ENCODE measurements at regions not wholly inside any gene's neighbourhood (a gene's known extent, or its start where the extent isn't known, plus 50 kb on each side); places are given as distances from the start of the nearest gene placed in this dataset.
A peak's percentile ranks its signal among the peaks of the same experiment; 100 is the strongest.

- intact Hi-C loops (cut with micrococcal nuclease; ENCODE audit: unreplicated experiment), result loop anchor here (1.0 kb wide), 1 partner anchor 200 kb away; no protein-coding TSS in a partner anchor
- Mint-ChIP-seq H3K9me3 (ENCODE audit: unreplicated experiment) (no peaks in the 10 kb centered on the region), H3K4me1 (ENCODE audit: low read depth, unreplicated experiment) (no peaks in the 10 kb centered on the region), H3K27ac (ENCODE audit: unreplicated experiment) (no peak overlapping the region), H3K36me3 (ENCODE audit: insufficient read depth, unreplicated experiment) (no peaks in the 10 kb centered on the region), H3K4me3 (ENCODE audit: unreplicated experiment) (no peak overlapping the region), H3K27me3 (ENCODE audit: insufficient read depth, unreplicated experiment) (no peaks in the 10 kb centered on the region)
- DNase-seq, result no peak
- Histone ChIP-seq H3K4me1 (no peaks in the 10 kb centered on the region), H3K27me3 (replicated peaks; ENCODE audit: control insufficient read depth, insufficient read depth, low read length) (no peaks in the 10 kb centered on the region), H3K4me3 (ENCODE audit: low read depth, low read length) (no peak overlapping the region), H3K36me3 (ENCODE audit: control insufficient read depth, insufficient read depth, low read length) (no peaks in the 10 kb centered on the region), H3K9me3 (no peaks in the 10 kb centered on the region)
- BruUV-seq (replicated peaks), result no TSS peak
- TF ChIP-seq, protein P1, sequence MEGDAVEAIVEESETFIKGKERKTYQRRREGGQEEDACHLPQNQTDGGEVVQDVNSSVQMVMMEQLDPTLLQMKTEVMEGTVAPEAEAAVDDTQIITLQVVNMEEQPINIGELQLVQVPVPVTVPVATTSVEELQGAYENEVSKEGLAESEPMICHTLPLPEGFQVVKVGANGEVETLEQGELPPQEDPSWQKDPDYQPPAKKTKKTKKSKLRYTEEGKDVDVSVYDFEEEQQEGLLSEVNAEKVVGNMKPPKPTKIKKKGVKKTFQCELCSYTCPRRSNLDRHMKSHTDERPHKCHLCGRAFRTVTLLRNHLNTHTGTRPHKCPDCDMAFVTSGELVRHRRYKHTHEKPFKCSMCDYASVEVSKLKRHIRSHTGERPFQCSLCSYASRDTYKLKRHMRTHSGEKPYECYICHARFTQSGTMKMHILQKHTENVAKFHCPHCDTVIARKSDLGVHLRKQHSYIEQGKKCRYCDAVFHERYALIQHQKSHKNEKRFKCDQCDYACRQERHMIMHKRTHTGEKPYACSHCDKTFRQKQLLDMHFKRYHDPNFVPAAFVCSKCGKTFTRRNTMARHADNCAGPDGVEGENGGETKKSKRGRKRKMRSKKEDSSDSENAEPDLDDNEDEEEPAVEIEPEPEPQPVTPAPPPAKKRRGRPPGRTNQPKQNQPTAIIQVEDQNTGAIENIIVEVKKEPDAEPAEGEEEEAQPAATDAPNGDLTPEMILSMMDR (IDR thresholded peaks at IDR 0.05; ENCODE audit: insufficient read depth in 1 of 2, low read depth in 1 of 2, low read length in 1 of 2, severe bottlenecking in 1 of 2, unreplicated experiment in 1 of 2), result peak in 1 of 2 experiments; percentile 18
- POLR2A ChIA-PET, result no interaction called here
- CTCF ChIA-PET, result no interaction called here
Observed at GRCh38 chr14:45610318-45610717, 357.3 kb upstream of the MIS18BP1 start.

DNA sequence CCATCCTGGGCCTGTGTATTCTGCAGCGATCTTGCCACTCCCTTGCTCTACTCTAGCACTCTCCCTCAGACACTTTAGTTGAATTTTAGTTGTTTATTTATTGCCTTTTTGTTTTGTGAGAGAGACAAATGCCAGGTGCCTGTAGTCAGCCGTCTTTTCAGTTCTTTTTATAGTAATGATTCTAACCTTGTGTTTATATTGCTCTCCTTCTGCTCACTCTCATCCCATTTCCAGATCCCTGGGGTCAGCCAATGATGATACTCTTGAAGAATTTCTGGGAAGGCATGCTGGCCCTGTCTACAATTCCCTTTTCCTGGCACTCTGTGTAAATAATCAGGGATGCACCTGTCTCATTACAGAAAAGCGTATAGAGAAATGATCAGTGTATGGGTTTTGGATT, 334.1 kb upstream of the MIS18BP1 start:
- TF ChIP-seq, protein P1 (IDR thresholded peaks at IDR 0.05; ENCODE audit: insufficient read depth in 1 of 2, low read depth in 1 of 2, low read length in 1 of 2, severe bottlenecking in 1 of 2, unreplicated experiment in 1 of 2), result no peak
- Mint-ChIP-seq H3K36me3 (ENCODE audit: insufficient read depth, unreplicated experiment) (no peaks in the 10 kb centered on the region), H3K27ac (ENCODE audit: unreplicated experiment) (no peak overlapping the region), H3K9me3 (ENCODE audit: unreplicated experiment) (no peaks in the 10 kb centered on the region), H3K4me1 (ENCODE audit: low read depth, unreplicated experiment) (no peaks in the 10 kb centered on the region), H3K4me3 (ENCODE audit: unreplicated experiment) (no peak overlapping the region), H3K27me3 (ENCODE audit: insufficient read depth, unreplicated experiment) (no peaks in the 10 kb centered on the region)
- peaks cover 4% of the 10 kb centered on the region for H3K9me3 ChIP-seq
- BruUV-seq (replicated peaks), result no TSS peak
- H3K4me3 ChIP-seq (ENCODE audit: low read depth, low read length), result no peak overlapping the region
- no peaks in the 10 kb centered on the region for H3K27me3 ChIP-seq (replicated peaks; ENCODE audit: control insufficient read depth, insufficient read depth, low read length)
- intact Hi-C loops (cut with micrococcal nuclease; ENCODE audit: unreplicated experiment), result no loop called here
- ChIA-PET POLR2A (no interaction called here), CTCF (no interaction called here)
- DNase-seq, result no peak
- H3K36me3 ChIP-seq (ENCODE audit: control insufficient read depth, insufficient read depth, low read length), result no peaks in the 10 kb centered on the region
- H3K4me1 ChIP-seq, result no peaks in the 10 kb centered on the region

- no peaks in the 10 kb centered on the region for H3K27me3 ChIP-seq (replicated peaks; ENCODE audit: control insufficient read depth, insufficient read depth, low read length)
- H3K27me3 Mint-ChIP-seq (ENCODE audit: insufficient read depth, unreplicated experiment), result no peaks in the 10 kb centered on the region
- H3K4me3 Mint-ChIP-seq (ENCODE audit: unreplicated experiment), result no peak overlapping the region
- H3K36me3 ChIP-seq (ENCODE audit: control insufficient read depth, insufficient read depth, low read length), result no peaks in the 10 kb centered on the region
- H3K9me3 ChIP-seq, result no peaks in the 10 kb centered on the region
- H3K4me1 ChIP-seq, result no peaks in the 10 kb centered on the region
- no peaks in the 10 kb centered on the region for H3K9me3 Mint-ChIP-seq (ENCODE audit: unreplicated experiment)
- H3K27ac Mint-ChIP-seq (ENCODE audit: unreplicated experiment), result no peak overlapping the region
- H3K4me3 ChIP-seq (ENCODE audit: low read depth, low read length), result no peak overlapping the region
- DNase-seq, result no peak
- POLR2A ChIA-PET, result no interaction called here
- no peaks in the 10 kb centered on the region for H3K4me1 Mint-ChIP-seq (ENCODE audit: low read depth, unreplicated experiment)
- CTCF ChIA-PET, result no interaction called here
- BruUV-seq (replicated peaks), result no TSS peak
- H3K36me3 Mint-ChIP-seq (ENCODE audit: insufficient read depth, unreplicated experiment), result no peaks in the 10 kb centered on the region
- TF ChIP-seq, protein P1 (IDR thresholded peaks at IDR 0.05; ENCODE audit: insufficient read depth in 1 of 2, low read depth in 1 of 2, low read length in 1 of 2, severe bottlenecking in 1 of 2, unreplicated experiment in 1 of 2), result no peak
- intact Hi-C loops (cut with micrococcal nuclease; ENCODE audit: unreplicated experiment), result no loop called here
Observed at GRCh38 chr14:45559626-45560025, 306.6 kb upstream of the MIS18BP1 start.
